ENCODE measurements at regions not wholly inside any gene's neighbourhood (a gene's known extent, or its start where the extent isn't known, plus 50 kb on each side); places are given as distances from the start of the nearest gene placed in this dataset.
"Not testable (repeated sequence)": the region's sequence is repeated elsewhere in the genome, so short reads cannot be mapped to it uniquely, and the experiment has no call there.

DNA sequence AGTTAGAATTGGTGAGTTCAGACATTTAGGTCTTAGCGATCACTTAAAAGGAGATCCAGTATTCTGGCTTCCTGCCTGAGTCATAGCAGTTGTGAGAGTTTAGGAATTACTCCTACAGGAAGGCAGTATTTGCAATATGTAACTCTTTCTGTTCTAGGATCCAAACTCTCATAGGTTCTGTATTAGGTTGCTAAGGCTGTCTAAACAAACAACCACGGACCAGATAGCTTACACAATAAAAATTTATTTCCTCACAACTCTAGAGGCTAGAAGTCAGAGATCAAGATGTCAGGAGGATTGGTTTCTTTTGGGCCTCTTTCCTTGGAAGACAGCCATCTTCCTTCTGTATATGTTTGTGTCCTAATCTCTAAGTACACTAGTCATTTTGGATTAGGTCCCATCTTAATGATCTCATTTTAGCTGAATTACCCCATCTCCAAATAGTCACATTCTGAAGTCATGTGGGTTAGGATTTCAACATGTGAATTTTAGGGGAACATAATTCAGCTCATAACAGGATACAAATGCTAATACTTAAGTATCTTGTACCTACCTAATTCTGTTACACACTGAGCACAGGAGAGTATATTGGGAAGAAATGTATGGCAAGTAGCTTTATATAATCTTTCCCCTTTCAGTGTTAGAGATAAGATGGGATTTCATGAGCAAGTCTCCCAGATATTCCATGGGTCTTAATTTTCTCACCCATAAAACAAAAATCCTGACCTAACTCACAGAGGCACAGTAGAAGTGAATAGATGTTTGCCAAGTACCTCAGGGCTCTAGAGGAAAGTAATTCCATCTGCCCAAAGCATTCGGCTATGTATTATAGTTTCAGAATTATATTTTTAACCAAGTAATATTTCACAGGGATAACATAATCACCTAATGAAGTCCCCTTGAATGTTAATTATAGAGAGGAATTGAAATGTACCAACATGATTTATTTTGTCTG is 144.4 kb downstream of the PTBP2 start:
- intact Hi-C loops (cut with DNase I), result no loop called here
- DNase-seq (ENCODE audit: low spot score), result no peak

DNA sequence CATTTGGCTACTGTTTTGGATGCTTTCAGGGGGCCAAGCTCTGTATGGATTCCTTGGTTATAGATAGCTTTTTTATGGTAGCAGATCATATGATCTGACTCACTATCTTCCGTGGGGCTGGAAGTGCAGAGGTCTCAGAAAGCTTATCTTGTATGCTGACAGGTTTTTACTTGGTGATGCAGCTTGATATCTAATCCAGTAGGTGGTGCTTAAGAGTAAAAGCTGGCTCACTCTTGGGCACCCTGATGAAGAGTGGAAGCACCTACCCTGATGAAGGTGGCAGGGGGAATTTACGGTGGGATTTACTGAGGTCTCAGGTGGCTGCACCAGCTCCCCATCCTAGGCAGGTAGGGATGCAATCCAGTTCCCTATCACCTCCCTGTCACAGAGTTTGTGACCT is 151.2 kb downstream of the PTBP2 start:
- intact Hi-C loops (cut with DNase I), result no loop called here
- no peak for DNase-seq (ENCODE audit: low spot score)

DNA sequence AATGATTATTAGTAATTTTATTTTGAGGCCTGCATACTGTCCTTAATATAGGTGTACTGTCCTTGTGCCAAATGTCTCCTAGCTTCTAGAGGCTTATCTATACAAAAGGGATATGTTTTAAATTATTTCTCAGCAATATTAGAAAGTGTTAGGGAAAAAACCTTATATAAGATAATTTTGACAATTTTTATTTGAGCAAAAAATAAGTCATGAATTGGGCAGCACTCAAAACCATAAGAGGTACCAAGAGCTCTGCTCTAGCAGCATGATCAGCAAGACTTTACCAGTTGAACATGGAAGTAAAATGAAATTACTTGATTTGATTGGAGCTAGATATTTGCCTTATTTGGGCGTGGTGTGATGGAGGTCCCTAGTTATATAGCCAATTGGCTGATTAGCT is 157.1 kb downstream of the PTBP2 start:
- intact Hi-C loops (cut with DNase I), result no loop called here
- DNase-seq (ENCODE audit: low spot score), result no peak

DNA sequence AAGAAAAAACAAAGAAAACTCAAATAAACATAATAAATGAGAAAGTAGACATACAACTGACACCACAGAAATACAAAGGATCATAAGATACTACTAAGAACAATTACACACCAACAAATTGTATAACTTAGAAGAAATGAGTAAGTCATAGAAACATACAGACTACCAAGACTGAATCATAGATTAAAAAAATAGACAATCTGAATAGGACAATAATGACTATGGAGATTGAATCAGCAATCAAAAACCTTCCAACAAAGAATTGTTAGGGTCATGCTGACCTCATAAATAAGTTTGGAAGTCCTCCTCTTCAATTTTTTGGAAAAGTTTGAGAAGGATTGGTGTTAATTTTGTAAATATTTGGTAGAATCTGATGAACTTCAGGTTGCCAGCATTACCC is 159.0 kb downstream of the PTBP2 start:
- intact Hi-C loops (cut with DNase I), result no loop called here
- DNase-seq (ENCODE audit: low spot score), result no peak

DNA sequence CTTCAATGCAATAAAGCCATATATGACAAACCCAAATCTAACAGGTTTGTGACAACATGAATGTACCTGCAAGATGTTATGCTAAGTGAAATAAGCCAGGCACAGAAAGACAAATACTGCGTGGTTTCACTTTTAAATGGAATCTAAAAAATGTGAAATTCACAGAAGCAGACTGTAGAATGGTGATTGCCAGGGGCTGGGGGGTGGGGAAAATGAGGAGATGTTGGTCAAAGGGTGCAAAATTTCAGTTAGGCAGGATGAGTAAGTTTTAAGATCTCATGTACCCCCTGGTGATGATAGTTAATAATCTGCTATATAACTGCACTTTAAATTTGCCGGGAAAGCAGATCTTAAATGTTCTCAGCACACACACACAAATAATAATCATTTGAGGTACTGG is 160.5 kb downstream of the PTBP2 start:
- intact Hi-C loops (cut with DNase I), result no loop called here

DNA sequence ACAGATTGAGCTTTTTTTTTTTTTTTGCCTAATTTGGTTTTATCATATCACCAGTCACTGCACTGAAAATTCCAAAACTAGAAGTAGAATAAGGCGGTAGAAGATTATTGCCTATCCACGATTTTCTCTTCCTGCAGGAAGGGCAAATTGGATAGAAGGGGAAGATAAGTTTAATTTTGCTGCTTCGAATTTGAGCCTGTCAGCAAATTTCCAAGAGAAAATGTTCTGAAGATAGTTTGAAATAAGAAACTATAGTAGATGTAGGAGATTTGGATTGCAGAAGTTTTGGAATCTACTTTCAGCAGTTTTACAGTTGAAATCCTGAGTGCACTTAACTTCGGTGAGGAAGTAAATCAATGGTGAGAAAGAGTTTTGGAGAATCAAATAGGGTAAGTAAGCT is 164.9 kb downstream of the PTBP2 start:
- intact Hi-C loops (cut with DNase I), result no loop called here

More for the DNA sequence above, 160.5 kb downstream of the PTBP2 start:
- no peak for DNase-seq (ENCODE audit: low spot score)

DNA sequence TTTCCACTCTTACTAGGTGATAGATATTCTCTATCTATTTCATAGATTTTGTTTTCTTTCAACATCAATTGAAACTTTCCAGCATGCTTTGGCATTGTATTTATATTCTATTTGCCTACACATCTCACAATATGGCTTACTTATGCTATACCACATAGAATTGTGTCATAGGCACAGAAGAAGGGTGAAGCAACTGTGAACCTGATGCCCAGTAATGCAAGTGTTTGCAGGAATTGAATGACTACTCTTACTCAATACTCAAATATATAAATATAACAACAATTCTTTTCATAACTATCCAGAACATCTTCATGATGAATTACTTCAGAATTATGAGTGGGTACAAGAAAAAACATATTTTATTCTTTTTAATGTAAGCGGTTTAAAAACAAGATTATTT is 165.9 kb downstream of the PTBP2 start:
- DNase-seq (ENCODE audit: low spot score), result no peak
- intact Hi-C loops (cut with DNase I), result no loop called here

More for the DNA sequence above, 164.9 kb downstream of the PTBP2 start:
- no peak for DNase-seq (ENCODE audit: low spot score)

DNA sequence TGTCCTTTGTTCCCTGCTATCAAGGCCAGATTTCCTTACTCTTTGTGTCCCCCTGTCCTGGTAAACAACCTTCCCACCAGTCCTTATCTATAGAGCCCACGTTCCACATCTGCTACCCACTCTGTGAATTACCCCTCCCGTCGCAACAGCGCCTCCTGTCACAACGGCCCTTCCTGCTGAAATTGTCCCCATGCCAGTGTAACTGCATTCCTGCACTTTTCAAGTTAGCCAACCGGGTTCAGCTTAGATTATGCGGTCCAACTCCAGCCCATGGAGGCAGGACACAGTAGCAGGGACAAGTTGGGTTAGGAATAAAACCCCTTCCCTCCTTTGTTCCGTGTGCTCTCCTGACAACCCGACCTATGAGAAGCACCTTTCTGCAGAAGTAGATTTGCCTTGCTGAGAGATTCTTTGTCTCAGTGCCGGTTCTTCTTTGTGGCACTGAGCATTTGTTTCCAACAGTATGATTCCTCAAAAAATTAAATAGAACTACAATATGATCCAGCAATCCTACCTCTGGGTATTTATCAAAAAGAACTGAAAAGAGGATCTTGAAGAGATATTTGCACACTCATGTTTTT is 180.3 kb downstream of the PTBP2 start:
- intact Hi-C loops (cut with DNase I), result loop anchor here in 1 of 2 donors (5.0 kb wide), 1 partner anchor 535 kb away; no protein-coding TSS in a partner anchor
- no peak for DNase-seq (ENCODE audit: low spot score)

DNA sequence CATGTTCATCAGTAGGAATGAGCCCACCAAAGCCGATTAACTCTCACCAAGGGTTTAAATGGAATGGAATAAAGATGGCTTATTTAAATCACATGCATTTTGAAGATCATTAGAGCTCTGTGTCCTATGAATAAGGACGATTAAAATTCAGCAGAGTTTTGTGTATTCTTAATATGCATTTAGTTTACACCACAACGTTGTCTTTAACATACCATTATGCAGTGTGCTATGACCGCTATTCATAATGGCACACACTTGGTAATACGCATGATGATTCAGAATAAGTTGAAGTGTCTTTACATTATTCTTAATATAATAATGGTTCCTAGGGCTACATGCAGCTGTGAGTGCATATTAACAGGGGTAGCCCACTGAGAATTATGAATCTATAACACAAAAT is 190.7 kb downstream of the PTBP2 start:
- DNase-seq (ENCODE audit: low spot score), result no peak
- intact Hi-C loops (cut with DNase I), result no loop called here

DNA sequence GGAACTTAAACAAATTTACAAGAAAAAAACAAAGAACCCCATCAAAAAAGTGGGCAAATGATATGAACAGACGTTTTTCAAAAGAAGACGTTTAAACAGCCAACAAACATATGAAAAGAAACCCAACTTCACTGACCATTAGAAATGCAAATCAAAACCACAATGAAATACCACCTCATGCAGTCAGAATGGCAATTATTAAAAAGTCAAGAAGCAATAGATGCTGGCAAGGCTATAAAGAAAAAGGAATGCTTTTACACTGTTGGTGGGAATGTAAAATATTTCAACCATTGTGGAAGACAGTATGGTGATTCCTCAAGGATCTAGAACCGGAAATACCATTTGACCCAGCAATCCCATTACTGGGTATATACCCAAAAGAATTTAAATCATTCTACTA is 194.1 kb downstream of the PTBP2 start:
- intact Hi-C loops (cut with DNase I), result not testable (repeated sequence)

DNA sequence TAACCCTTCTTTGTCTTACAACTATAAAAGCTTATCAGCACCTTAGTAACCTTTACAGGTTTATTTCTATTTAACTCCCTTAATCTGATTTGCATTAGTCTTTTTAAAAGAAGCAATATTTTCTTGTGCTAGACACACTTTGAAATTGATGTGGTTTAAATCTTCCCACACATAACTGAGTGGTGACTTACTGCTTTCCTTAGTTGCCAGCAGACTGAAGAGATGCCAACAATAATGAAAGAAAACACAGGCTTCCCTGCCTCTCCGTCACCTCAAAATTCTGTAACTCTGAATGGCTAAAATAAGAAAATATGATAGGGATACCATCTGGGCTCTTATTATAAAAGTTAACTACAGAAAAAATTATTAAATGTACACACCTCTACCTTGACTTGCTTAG is 196.8 kb downstream of the PTBP2 start:
- intact Hi-C loops (cut with DNase I), result no loop called here
- no peak for DNase-seq (ENCODE audit: low spot score)

More for the DNA sequence above, 194.1 kb downstream of the PTBP2 start:
- not testable (repeated sequence) for DNase-seq (ENCODE audit: low spot score)

DNA sequence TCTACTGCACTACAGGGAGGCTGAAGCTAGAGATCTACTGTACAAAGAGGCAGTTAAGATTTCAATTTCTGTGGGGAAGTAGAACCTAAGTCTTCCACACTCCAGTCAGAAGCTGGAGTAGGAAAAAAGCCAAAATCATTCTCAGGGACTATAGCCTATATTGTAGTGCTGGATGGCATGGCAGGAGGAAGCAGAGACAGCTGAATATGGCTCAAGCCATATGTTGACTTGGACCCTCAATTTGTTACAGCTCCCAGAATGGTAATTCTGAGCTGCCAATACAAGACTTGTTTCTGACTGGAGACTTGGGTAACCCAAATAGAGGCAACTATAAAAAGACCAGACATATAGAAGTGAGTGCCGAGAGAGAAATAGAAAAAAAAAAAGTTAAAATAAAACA is 200.6 kb downstream of the PTBP2 start:
- DNase-seq (ENCODE audit: low spot score), result no peak
- intact Hi-C loops (cut with DNase I), result no loop called here

DNA sequence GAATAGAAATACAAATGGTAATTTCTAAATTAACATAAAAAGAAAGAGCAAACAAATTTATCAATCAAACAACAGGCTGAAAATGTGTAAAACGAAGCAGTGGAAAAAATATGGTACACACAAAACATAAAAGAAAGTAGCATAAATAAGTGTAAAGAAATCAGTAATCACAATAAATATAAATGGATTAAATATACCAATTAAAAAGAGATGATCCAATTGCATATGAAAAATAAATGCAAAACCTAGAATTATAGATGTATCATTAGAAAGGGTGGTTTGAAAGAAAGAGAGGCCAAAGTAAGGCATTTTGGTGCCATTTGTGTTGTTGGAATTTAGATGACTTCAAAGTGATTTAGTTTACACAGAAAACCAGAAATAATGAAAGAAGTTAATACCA is 202.2 kb downstream of the PTBP2 start:
- intact Hi-C loops (cut with DNase I), result no loop called here

DNA sequence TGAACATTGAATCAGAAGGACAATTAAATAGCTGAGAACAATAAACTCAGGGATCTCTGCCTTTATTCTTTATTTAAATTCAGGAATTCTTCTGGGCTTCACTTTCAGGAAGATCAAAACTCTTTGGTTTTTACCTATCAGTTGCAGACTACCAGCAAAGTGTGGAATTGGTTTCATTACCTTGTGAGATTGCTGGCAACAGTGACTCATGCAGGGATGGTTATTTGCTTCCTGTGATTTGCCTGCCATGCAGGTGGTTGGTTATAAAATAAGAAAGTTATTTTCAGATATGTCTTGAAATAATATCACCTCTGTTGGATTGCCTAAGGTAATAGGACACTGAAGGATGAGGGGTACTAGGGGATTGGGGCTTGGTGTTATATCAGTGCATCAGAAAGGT is 204.6 kb downstream of the PTBP2 start:
- DNase-seq (ENCODE audit: low spot score), result no peak
- intact Hi-C loops (cut with DNase I), result loop anchor here in 1 of 2 donors (5.0 kb wide), 1 partner anchor 1541 kb away; no protein-coding TSS in a partner anchor

More for the DNA sequence above, 202.2 kb downstream of the PTBP2 start:
- no peak for DNase-seq (ENCODE audit: low spot score)

DNA sequence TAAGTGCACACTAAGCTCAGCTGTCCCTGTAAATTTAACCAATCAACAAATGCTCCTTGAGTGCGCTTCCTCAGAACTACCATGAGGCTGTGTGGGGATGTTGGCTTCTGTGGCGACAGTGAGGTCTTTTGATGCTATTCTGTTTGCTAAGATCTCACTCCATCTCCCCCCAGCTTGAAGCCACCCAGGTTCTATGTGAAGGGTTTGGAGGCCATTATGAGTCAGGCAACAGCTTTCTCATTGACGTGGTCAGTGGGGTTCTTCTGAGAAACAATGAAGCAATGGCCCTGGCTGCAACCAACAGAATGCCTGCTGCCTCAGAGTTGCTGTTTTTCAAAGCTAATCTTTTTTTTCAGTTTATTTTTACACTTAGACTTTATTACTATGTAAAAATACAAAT is 205.5 kb downstream of the PTBP2 start:
- no peak for DNase-seq (ENCODE audit: low spot score)
- intact Hi-C loops (cut with DNase I), result loop anchor here in 1 of 2 donors (5.0 kb wide), 1 partner anchor 1540 kb away; no protein-coding TSS in a partner anchor

DNA sequence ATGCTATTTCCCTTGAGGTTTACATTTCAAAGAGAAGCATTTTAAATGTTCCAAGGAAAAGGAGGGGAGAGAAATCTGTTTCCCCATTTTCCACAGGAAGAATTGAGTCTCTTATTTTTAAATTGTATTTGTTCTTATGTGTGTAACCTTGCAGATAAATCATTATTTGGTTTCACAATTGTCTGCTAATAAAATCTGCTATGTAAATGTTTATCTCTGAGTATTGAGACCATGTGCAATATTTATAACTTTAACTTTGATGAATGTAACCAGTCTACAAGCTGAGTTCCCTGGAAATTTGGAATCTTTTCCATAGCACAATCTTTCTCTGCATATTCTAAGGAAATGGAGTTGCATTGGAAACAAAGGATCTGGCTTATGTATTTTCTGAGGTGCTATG is 209.6 kb downstream of the PTBP2 start:
- DNase-seq (ENCODE audit: low spot score), result no peak
- intact Hi-C loops (cut with DNase I), result loop anchor here in 1 of 2 donors (1.0 kb wide), 1 partner anchor 10 kb away; no protein-coding TSS in a partner anchor

DNA sequence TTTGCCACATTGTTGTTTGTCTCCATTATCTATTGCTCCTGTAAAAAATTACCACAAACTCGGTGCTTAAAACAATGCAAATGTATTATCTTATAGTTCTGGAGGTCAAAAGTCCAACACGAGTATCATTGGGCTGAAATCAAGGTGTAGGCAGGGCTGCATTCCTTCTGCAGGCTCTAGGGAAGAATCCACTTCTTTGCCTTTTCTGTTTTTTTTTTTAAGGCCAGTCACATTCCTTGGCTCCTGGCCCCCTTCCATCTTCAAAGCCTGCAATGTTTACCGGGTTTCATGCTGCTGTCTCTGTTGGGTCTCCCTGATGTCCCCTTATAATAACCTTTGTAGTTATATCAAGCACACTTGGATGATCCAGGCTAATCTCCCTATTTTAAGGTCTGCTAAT is 212.7 kb downstream of the PTBP2 start:
- DNase-seq (ENCODE audit: low spot score), result no peak
- intact Hi-C loops (cut with DNase I), result no loop called here

DNA sequence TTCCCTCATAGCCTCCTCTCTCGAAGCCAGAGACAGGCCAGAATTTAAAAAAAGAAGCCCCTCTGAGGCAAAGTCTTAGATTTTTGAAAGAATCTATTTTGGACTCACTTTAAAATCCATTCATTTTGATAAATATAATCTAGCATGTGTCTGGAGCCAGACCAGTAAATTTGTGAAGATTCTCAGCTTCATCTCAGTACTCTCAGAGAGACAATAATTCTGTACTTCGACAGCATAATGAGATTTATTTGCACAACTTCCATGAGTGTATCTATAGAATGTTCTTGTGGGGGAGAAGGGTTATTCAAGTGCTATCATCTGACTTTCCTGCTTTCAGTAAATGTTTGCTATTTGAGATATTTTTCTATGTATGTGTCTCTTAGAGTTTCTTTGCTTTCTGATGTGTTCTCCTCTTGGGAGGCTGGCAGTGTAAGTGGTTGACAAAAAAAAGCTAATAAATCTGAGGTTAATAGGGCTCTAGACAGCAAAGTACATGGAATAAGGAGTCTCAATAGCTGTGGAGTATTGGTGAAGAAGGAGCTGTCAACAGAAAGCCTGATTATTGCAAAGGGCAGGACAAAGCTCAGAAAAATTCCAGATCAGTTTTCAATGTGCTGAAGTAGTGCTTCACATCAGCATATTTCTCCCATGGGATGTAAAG is 223.0 kb downstream of the PTBP2 start:
- no peak for DNase-seq (ENCODE audit: low spot score)
- intact Hi-C loops (cut with DNase I), result no loop called here

DNA sequence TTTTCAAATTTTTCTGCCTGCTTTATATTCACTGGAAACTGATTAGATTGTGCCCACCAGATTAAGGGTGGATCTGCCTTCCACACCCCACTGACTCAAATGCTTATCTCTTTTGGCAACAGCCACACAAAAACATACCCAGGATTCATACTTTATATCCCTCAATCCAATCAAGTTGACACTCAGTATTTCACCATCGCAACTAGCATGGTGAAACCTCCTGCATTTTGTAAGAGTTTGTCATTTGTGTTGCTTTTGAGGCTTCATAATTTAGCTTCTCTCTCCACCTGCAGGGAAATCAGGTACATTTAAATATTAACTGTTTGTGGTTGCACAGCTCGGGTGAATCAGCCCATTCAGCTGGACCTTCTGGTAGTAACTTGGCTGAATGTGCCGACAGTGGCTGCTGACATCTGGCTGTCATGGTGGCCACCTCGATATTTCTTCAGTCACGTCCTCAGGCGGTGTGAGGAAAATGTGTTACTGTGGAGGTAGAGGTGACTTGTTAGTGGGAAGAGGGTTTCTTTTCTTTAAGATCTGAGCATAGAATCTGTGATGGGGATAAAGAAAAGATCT is 224.0 kb downstream of the PTBP2 start:
- intact Hi-C loops (cut with DNase I), result no loop called here
- DNase-seq (ENCODE audit: low spot score), result no peak
